BE2C (cell line): ENCODE measurements at regions not wholly inside any gene's neighbourhood (a gene's known extent, or its start where the extent isn't known, plus 50 kb on each side); places are given as distances from the start of the nearest gene placed in this dataset.

Source experiments
- DNase-seq: peaks from one replicate; pipeline ENCODE4 v3.0.0-alpha.2; 2020
- H3K27me3 ChIP-seq: fragments of 250-450 bp; sonication (Bioruptor Pico); 2 replicates; pipeline ENCODE4 v1.5.1; 2020; ENCODE audit warnings: mild to moderate bottlenecking
- H3K36me3 ChIP-seq: fragments of 250-450 bp; sonication (Bioruptor Pico); 2 replicates; pipeline ENCODE4 v1.5.1; 2020; ENCODE audit warnings: mild to moderate bottlenecking
- H3K4me1 ChIP-seq: fragments of 250-450 bp; sonication (Bioruptor Pico); 2 replicates; pipeline ENCODE4 v1.5.1; 2020
- H3K4me3 ChIP-seq: 2 replicates; pipeline ENCODE4 v1.5.1; 2011; ENCODE audit warnings: low read depth, low read length
- H3K9me3 ChIP-seq: fragments of 250-450 bp; sonication (Bioruptor Pico); 2 replicates; pipeline ENCODE4 v1.5.1; 2020
- TF ChIP-seq, protein P1 (sequence below): IDR thresholded peaks from 2 replicates; pipeline ENCODE4 v1.5.1; 2012; ENCODE audit warnings: mild to moderate bottlenecking, low read depth, low read length

DNA sequence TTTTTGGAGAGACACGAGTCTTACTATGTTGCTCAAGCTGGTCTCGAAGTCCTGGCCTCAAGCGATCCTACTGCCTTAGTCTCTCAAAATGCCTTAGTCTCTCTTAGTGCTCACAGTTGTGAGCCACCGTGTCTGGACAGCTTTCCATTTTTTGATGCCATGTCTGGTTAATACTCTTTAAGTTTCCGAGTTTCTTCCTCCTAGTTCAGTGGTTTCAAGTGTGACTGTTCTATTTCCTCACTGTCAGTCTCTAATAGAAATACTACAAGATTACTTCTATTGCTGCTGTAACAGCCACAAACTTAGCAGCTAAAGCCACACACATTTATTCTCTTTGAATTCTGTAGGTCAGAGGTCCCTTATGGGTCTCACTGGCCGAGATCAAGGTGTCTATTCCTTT is 125.1 kb upstream of the MGAT5 start:
- no peak for DNase-seq
- H3K9me3 ChIP-seq = no peaks in the 10 kb centered on the region
- TF ChIP-seq, protein P1, sequence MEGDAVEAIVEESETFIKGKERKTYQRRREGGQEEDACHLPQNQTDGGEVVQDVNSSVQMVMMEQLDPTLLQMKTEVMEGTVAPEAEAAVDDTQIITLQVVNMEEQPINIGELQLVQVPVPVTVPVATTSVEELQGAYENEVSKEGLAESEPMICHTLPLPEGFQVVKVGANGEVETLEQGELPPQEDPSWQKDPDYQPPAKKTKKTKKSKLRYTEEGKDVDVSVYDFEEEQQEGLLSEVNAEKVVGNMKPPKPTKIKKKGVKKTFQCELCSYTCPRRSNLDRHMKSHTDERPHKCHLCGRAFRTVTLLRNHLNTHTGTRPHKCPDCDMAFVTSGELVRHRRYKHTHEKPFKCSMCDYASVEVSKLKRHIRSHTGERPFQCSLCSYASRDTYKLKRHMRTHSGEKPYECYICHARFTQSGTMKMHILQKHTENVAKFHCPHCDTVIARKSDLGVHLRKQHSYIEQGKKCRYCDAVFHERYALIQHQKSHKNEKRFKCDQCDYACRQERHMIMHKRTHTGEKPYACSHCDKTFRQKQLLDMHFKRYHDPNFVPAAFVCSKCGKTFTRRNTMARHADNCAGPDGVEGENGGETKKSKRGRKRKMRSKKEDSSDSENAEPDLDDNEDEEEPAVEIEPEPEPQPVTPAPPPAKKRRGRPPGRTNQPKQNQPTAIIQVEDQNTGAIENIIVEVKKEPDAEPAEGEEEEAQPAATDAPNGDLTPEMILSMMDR = no peak
- peaks cover 4% of the 10 kb centered on the region; the same call in 1 of the 2 replicates for H3K4me1 ChIP-seq
- no peak overlapping the region for H3K4me3 ChIP-seq
- H3K36me3 ChIP-seq = no peaks in the 10 kb centered on the region
- H3K27me3 ChIP-seq = no peaks in the 10 kb centered on the region

DNA sequence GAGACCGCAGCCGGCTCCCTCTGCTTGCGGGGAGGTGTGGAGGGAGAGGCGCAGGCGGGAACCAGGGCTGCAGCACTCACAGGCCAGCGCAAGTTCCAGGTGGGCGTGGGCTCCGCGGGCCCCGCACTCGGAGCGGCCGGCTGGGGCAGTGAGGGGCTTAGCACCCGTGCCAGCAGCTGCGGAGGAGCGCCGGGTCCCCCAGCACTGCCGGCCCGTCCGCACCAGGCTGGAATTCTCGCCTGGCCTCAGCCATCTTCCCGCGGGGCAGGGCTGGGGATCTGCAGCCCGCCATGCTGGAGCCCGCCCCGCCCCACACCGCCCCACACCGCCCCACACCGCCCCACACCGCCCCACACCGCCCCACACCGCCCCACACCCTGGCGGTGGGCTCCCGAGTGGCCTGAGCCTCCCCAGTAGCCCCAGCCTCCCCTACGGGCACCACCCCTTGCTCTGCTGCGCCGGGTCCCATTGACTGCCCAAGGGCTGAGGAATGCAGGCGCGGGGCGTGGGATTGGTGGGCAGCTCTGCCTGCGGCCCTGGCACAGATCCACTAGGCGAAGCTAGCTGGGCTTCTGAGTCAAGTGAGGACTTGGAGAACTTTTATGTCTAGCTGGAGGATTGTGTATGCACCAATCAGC is 123.9 kb upstream of the MGAT5 start:
- no peak for DNase-seq
- TF ChIP-seq, protein P1 = no peak
- H3K27me3 ChIP-seq = no peaks in the 10 kb centered on the region
- no peaks in the 10 kb centered on the region for H3K36me3 ChIP-seq
- no peak overlapping the region for H3K4me3 ChIP-seq
- H3K9me3 ChIP-seq = no peaks in the 10 kb centered on the region
- H3K4me1 ChIP-seq = no peaks in the 10 kb centered on the region

DNA sequence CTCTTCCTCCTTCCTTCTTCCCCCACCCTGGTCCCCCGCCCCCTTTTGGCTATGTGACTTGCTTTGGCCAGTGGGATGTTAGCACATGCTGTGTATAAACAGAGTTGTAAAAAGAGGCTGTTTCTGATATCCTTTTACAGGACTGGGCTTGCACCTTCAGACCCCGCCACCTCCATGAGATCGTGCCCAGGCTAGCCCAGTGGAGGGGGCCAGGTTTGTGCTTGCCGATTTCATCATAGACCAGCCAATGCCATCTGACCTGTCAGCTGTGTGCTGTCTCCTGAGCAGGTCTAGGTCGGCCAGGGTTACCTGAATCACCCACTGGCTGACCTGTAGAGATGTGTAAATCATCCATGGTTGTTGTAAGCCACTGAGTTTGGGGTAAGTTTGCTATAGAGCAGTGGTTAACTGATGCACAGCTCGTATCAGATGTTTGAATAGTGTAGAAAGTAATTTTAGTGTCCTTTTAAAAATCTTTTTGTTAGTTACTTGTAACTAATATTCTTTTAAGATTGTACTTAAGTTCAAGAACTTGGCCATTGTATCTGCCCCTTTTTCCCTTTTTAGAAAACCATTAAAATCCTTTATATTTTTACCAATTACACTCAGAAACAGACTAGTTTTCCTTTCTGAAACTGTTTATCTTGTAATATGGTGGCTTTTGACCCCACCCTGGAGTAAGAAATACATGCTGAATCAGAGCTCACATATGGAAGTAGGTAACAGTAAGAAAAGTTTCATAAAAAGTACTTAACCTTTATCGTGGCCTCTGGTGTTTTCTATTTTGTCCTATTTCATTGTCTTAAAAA is 122.0 kb upstream of the MGAT5 start:
- DNase-seq = no peak
- no peaks in the 10 kb centered on the region for H3K36me3 ChIP-seq
- H3K4me3 ChIP-seq = no peak overlapping the region
- H3K4me1 ChIP-seq = no peaks in the 10 kb centered on the region
- H3K27me3 ChIP-seq = no peaks in the 10 kb centered on the region
- H3K9me3 ChIP-seq = no peaks in the 10 kb centered on the region
- TF ChIP-seq, protein P1 = no peak

DNA sequence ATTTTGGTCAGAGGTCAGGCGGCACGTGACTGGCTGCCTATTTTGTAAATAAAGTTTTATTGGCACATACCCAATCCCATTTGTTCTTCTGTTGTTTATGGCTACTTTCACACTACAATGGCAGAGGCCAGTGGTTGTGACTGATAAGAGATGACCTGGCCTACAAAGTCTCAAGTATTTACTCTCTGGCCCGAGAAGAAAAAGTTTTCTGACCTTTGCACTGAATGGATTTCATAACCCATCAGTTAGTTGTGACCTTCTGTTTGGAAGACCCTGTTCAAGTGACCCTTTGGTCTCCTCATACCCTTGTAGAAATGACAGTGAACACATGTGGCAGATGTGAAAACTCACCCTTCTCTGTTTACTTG is 121.4 kb upstream of the MGAT5 start:
- Histone ChIP-seq H3K4me3 (no peak overlapping the region), H3K4me1 (no peaks in the 10 kb centered on the region), H3K27me3 (no peaks in the 10 kb centered on the region), H3K9me3 (no peaks in the 10 kb centered on the region), H3K36me3 (no peaks in the 10 kb centered on the region)
- TF ChIP-seq, protein P1 = no peak
- DNase-seq = no peak

DNA sequence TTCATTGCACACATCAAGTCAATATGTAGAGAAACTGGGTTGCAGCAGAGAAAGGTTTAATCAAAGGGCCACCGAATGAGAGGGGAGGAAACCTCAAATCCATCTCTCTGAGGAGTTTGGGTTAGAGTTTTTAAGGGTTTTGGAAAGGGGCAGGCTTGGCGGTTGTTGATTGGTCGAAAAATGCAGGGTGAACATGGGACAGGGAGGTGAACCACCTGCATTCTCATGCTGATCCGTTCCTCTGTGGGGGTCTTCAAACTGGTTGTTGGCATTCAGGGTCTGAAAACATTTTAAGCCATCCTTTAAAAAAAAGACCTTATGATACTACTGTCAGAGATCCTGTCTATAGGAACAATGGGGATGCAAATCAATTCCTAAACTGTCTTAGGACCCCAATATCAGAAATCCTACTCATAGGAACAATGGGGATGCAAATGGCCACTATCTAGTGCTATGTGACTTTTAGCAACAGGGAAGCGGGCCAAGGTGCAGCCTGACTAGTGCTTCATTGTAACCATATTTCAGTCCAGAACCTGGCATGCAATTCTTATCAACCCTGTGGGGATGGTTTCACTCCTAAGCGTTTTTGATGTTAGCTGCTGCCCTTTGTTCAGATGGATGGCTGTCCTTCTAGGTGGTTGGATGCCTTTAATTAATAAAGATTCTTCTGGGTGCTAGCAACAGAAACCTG is 120.1 kb upstream of the MGAT5 start:
- Histone ChIP-seq H3K27me3 (no peaks in the 10 kb centered on the region), H3K4me1 (no peaks in the 10 kb centered on the region), H3K4me3 (no peak overlapping the region), H3K9me3 (no peaks in the 10 kb centered on the region), H3K36me3 (no peaks in the 10 kb centered on the region)
- TF ChIP-seq, protein P1 = no peak
- no peak for DNase-seq
